ENCODE measurements at regions not wholly inside any gene's neighbourhood (a gene's known extent, or its start where the extent isn't known, plus 50 kb on each side); places are given as distances from the start of the nearest gene placed in this dataset.

DNA sequence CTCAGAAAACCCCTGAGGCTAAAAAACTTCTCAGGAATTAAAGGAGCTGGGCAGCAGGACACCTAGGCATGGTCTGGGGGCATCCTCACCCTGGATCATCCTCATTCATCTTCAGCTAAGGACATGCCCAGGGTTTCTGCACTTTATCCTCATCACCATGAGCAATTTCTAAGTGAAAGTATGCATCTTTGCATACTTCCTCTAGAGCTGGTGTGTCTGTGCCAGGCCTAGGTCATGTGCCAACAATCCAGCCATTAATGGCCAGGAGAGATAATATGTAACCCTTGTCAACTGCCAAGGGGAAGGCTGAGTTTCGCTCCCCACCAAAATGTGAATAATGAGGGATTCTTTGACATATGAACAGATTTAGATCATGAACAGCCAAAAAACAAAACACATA is 160.5 kb downstream of the KITLG start:
- in situ Hi-C loops (cut with HindIII; ENCODE audit: extremely low pct_ligation_motif_present, low pct_unique_long_range_greater_than_20kb) (no loop called here), intact Hi-C loops (cut with micrococcal nuclease; ENCODE audit: unreplicated experiment) (no loop called here)
- no peak for ATAC-seq
- 65% methylated on average over 1 of the region's 1 CpG for WGBS (ENCODE audit: low lambda C conversion rate)
- no peaks in the 10 kb centered on the region for H4K20me1 ChIP-seq (ENCODE audit: insufficient read depth, low read length)
- no peaks in the 10 kb centered on the region for H3K79me2 ChIP-seq (ENCODE audit: insufficient read depth, low read length)
- TF ChIP-seq ZBTB3 (CRISPR knock-in tag; IDR thresholded peaks at IDR 0.05; ENCODE audit: borderline replicate concordance, low read depth): no peak
- TF ChIP-seq ZNF274 (CRISPR knock-in tag; IDR thresholded peaks at IDR 0.05): no peak
- TF ChIP-seq ZBTB33 (CRISPR knock-in tag; IDR thresholded peaks at IDR 0.05): no peak
- no peak for TF ChIP-seq TAF15 (IDR thresholded peaks at IDR 0.05; ENCODE audit: low read depth, low read length, poor library complexity, severe bottlenecking)
- no peak for TF ChIP-seq ZNF768 (CRISPR knock-in tag; IDR thresholded peaks at IDR 0.05)
- TF ChIP-seq DNMT1 (CRISPR knock-in tag; IDR thresholded peaks at IDR 0.05): no peak
- TF ChIP-seq GPN1 (CRISPR knock-in tag; IDR thresholded peaks at IDR 0.05; ENCODE audit: borderline replicate concordance): no peak
- no peak for TF ChIP-seq ZNF589 (CRISPR knock-in tag; conservative IDR thresholded peaks at IDR 0.05)
- TF ChIP-seq, protein P1, sequence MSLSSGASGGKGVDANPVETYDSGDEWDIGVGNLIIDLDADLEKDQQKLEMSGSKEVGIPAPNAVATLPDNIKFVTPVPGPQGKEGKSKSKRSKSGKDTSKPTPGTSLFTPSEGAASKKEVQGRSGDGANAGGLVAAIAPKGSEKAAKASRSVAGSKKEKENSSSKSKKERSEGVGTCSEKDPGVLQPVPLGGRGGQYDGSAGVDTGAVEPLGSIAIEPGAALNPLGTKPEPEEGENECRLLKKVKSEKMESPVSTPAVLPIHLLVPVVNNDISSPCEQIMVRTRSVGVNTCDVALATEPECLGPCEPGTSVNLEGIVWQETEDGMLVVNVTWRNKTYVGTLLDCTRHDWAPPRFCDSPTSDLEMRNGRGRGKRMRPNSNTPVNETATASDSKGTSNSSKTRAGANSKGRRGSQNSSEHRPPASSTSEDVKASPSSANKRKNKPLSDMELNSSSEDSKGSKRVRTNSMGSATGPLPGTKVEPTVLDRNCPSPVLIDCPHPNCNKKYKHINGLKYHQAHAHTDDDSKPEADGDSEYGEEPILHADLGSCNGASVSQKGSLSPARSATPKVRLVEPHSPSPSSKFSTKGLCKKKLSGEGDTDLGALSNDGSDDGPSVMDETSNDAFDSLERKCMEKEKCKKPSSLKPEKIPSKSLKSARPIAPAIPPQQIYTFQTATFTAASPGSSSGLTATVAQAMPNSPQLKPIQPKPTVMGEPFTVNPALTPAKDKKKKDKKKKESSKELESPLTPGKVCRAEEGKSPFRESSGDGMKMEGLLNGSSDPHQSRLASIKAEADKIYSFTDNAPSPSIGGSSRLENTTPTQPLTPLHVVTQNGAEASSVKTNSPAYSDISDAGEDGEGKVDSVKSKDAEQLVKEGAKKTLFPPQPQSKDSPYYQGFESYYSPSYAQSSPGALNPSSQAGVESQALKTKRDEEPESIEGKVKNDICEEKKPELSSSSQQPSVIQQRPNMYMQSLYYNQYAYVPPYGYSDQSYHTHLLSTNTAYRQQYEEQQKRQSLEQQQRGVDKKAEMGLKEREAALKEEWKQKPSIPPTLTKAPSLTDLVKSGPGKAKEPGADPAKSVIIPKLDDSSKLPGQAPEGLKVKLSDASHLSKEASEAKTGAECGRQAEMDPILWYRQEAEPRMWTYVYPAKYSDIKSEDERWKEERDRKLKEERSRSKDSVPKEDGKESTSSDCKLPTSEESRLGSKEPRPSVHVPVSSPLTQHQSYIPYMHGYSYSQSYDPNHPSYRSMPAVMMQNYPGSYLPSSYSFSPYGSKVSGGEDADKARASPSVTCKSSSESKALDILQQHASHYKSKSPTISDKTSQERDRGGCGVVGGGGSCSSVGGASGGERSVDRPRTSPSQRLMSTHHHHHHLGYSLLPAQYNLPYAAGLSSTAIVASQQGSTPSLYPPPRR (CRISPR knock-in tag; IDR thresholded peaks at IDR 0.05; ENCODE audit: borderline replicate concordance): no peak
- TF ChIP-seq ZNF775 (CRISPR knock-in tag; IDR thresholded peaks at IDR 0.05; ENCODE audit: borderline replicate concordance): no peak
- TF ChIP-seq ATF1 (CRISPR knock-in tag; IDR thresholded peaks at IDR 0.05): no peak
- no peak for TF ChIP-seq ZBTB26 (CRISPR knock-in tag; IDR thresholded peaks at IDR 0.05; ENCODE audit: borderline replicate concordance)
- TF ChIP-seq PLSCR1 (CRISPR knock-in tag; IDR thresholded peaks at IDR 0.05; ENCODE audit: borderline replicate concordance): no peak
- no peak for TF ChIP-seq KMT2A (CRISPR knock-in tag; IDR thresholded peaks at IDR 0.05)
- TF ChIP-seq SMARCC2 (IDR thresholded peaks at IDR 0.05): no peak
- no peak for TF ChIP-seq ZNF724P (CRISPR knock-in tag; IDR thresholded peaks at IDR 0.05; ENCODE audit: borderline replicate concordance)
- POLR2A ChIA-PET: no interaction called here
- DNase-seq (ENCODE audit: low spot score): no peak
- no peaks in the 10 kb centered on the region for H3K9me3 ChIP-seq (ENCODE audit: low read length)
- FAIRE-seq: no peak
- no peak overlapping the region for H3K27ac ChIP-seq (ENCODE audit: extremely low read length, insufficient read depth, low read length)
- H3K27me3 ChIP-seq (ENCODE audit: control insufficient read depth in 1 of 2, insufficient read depth in 2 of 2, low read length in 2 of 2): no peaks in the 10 kb centered on the region
- no TSS peak for BruUV-seq (replicated peaks)
- peaks cover 2% of the 10 kb centered on the region; the same call in 1 of the 2 replicates for H3K4me1 ChIP-seq (ENCODE audit: insufficient read depth, low read length)
- no peak overlapping the region for H2AFZ ChIP-seq (ENCODE audit: low read length)
- no peaks in the 10 kb centered on the region for H3K36me3 ChIP-seq (replicated peaks in 1 of 2; ENCODE audit: control insufficient read depth in 1 of 2, insufficient read depth in 2 of 2, low read length in 2 of 2)
- CTCF ChIA-PET (ENCODE audit: low intra/inter-chr PET ratio, low total read pairs): no interaction called here
- no peak overlapping the region for H3K9ac ChIP-seq (ENCODE audit: insufficient read depth, low read depth, low read length)
- no peak overlapping the region for H3K4me3 ChIP-seq (replicated peaks in 1 of 3; ENCODE audit: insufficient read depth in 1 of 3, low read depth in 2 of 3, low read length in 3 of 3)
- no peak overlapping the region for H3K4me2 ChIP-seq (ENCODE audit: low read depth, low read length)
